A549 (cell line): ENCODE measurements at regions not wholly inside any gene's neighbourhood (a gene's known extent, or its start where the extent isn't known, plus 50 kb on each side); places are given as distances from the start of the nearest gene placed in this dataset.

Source experiments
- ATAC-seq, 2 experiments: fragments of 200-7000 bp in 1 of 2; fragments of >200 bp in 1 of 2; cut with Nextera tagmentation in 1 of 2; cut with Tn5 transposase in 1 of 2; 3 replicates each; pipeline versions ENCODE4 v1.8.0 to v1.9.1; 2018 to 2020; ENCODE audit warnings: mild to moderate bottlenecking in 1 of 2, moderate library complexity in 1 of 2
- CTCF ChIA-PET: fragments of 300-600 bp; sonication (Branson Sonifier 250); formaldehyde crosslinking; extraction: SDS; loops from one replicate; lab custom pipeline; 2021; ENCODE audit warnings: antibody characterized with exemption, inconsistent platforms; lab: Yijun Ruan, JAX
- POLR2A ChIA-PET: fragments of 350-600 bp; formaldehyde crosslinking; extraction: SDS; loops from one replicate; lab custom pipeline; 2021; ENCODE audit warnings: antibody characterized with exemption, inconsistent platforms; lab: Yijun Ruan, JAX
- DNase-seq, 2 experiments: peaks; one replicate each; pipeline versions ENCODE4 v3.0.0 to v3.0.0-alpha.2; 2011 to 2016; ENCODE audit warnings: low read depth in 1 of 2, low spot score in 1 of 2
- FAIRE-seq: peaks from 2 replicates; lab custom pipeline; 2011; peaks lifted over from hg19 to GRCh38; lab: Jason Lieb, UNC
- H3K27ac ChIP-seq, 2 experiments: fragments of >200 bp; sonication (Bioruptor Twin); formaldehyde crosslinking; 3 replicates each; pipeline ENCODE4 v1.5.1; 2016 to 2017
- H3K4me1 ChIP-seq: fragments of >200 bp; sonication (Bioruptor Twin); formaldehyde crosslinking; 3 replicates; pipeline ENCODE4 v1.6.1; 2016
- H3K4me2 ChIP-seq: fragments of >200 bp; sonication (Bioruptor Twin); formaldehyde crosslinking; 3 replicates; pipeline ENCODE4 v1.6.1; 2016
- H3K4me3 ChIP-seq: fragments of >200 bp; sonication (Bioruptor Twin); formaldehyde crosslinking; 3 replicates; pipeline ENCODE4 v1.5.1; 2016
- H3K9me3 ChIP-seq: fragments of >200 bp; sonication (Bioruptor Twin); formaldehyde crosslinking; 3 replicates; pipeline ENCODE4 v1.6.1; 2016
- CEBPB ChIP-seq, 2 experiments: fragments of >200 bp in 1 of 2; sonication (Bioruptor Twin) in 1 of 2; formaldehyde crosslinking in 1 of 2; IDR thresholded peaks; 2 replicates each; pipeline ENCODE4 v1.6.1; 2012 to 2016
- CHD4 ChIP-seq: fragments of 200-600 bp; sonication (generic); IDR thresholded peaks from 2 replicates; pipeline ENCODE4 v1.6.1; 2016; ENCODE audit warnings: antibody characterized with exemption, mild to moderate bottlenecking, borderline replicate concordance
- E2F6 ChIP-seq: IDR thresholded peaks from 2 replicates; pipeline ENCODE4 v1.6.1; 2012; ENCODE audit warnings: low read depth, borderline replicate concordance
- EHF ChIP-seq: fragments of 250-450 bp; sonication (Bioruptor Pico); IDR thresholded peaks from 2 replicates; pipeline ENCODE4 v1.5.0; 2020; ENCODE audit warnings: mild to moderate bottlenecking
- FOSL2 ChIP-seq, 2 experiments: fragments of 450-650 bp in 1 of 2; fragments of >200 bp in 1 of 2; sonication (Bioruptor Twin) in 1 of 2; formaldehyde crosslinking; IDR thresholded peaks; 2 replicates each; pipeline versions ENCODE4 v1.5.0 to v1.6.1; 2016 to 2020; ENCODE audit warnings: mild to moderate bottlenecking in 1 of 2, moderate library complexity in 1 of 2
- FOXS1 ChIP-seq: fragments of 250-450 bp; sonication (Bioruptor Pico); IDR thresholded peaks from 2 replicates; pipeline ENCODE4 v1.5.0; 2020; ENCODE audit warnings: mild to moderate bottlenecking, moderate library complexity
- HDAC2 ChIP-seq: fragments of 200-600 bp; sonication (generic); IDR thresholded peaks from 2 replicates; pipeline ENCODE4 v1.6.1; 2016
- HOXB13 ChIP-seq: fragments of 250-450 bp; sonication (Bioruptor Pico); IDR thresholded peaks from 2 replicates; pipeline ENCODE4 v1.5.0; 2020; ENCODE audit warnings: low read depth, mild to moderate bottlenecking, moderate library complexity
- MAFK ChIP-seq: fragments of 450-650 bp; IDR thresholded peaks from 2 replicates; pipeline ENCODE4 v1.6.1; 2014; ENCODE audit not compliant: partially characterized antibody
- MAX ChIP-seq: IDR thresholded peaks from 2 replicates; pipeline ENCODE4 v1.6.1; 2012
- MYC ChIP-seq: IDR thresholded peaks from 2 replicates; pipeline ENCODE4 v1.6.1; 2012; ENCODE audit warnings: mild to moderate bottlenecking, inconsistent platforms, low read length, improper control_type of control experiment, borderline replicate concordance
- NPAS2 ChIP-seq: fragments of 250-450 bp; sonication (Bioruptor Pico); IDR thresholded peaks from 2 replicates; pipeline ENCODE4 v1.8.0; 2022; ENCODE audit warnings: mild to moderate bottlenecking, moderate library complexity, borderline replicate concordance
- PHF8 ChIP-seq: fragments of 200-600 bp; sonication (generic); IDR thresholded peaks from 2 replicates; pipeline ENCODE4 v1.6.1; 2016; ENCODE audit warnings: low read depth, mild to moderate bottlenecking, antibody characterized with exemption, moderate library complexity, borderline replicate concordance
- POLR2AphosphoS2 ChIP-seq: conservative IDR thresholded peaks from 2 replicates; pipeline ENCODE4 v1.6.1; 2012; ENCODE audit warnings: low read length, improper control_type of control experiment, inconsistent platforms
- RFX5 ChIP-seq: fragments of 450-650 bp; IDR thresholded peaks from 2 replicates; pipeline ENCODE4 v1.7.1; 2014; ENCODE audit warnings: antibody characterized with exemption, mild to moderate bottlenecking, moderate library complexity
- ZFP36 ChIP-seq: fragments of 450-650 bp; IDR thresholded peaks from 2 replicates; pipeline ENCODE4 v1.6.1; 2014; ENCODE audit warnings: borderline replicate concordance; ENCODE audit not compliant: partially characterized antibody
- ZSCAN20 ChIP-seq: fragments of 250-450 bp; sonication (Bioruptor Pico); IDR thresholded peaks from 2 replicates; pipeline ENCODE4 v1.8.0; 2022; ENCODE audit warnings: mild to moderate bottlenecking, moderate library complexity
- WGBS: methylation state at CpG from one replicate; pipeline ENCODE4 v1.1.6; 2017; ENCODE audit errors: missing lambda C conversion rate; 5-methylcytosine and 5-hydroxymethylcytosine counted together
- TF ChIP-seq, protein P1 (sequence below): fragments of >200 bp; sonication (Bioruptor Twin); formaldehyde crosslinking; IDR thresholded peaks from 3 replicates; pipeline ENCODE4 v1.5.1; 2016
- TF ChIP-seq, protein P2 (sequence below): fragments of >200 bp; sonication (Bioruptor Twin); formaldehyde crosslinking; IDR thresholded peaks from 2 replicates; pipeline ENCODE4 v1.6.1; 2016
- TF ChIP-seq, protein P3 (sequence below): fragments of 250-450 bp; sonication (Bioruptor Pico); IDR thresholded peaks from 2 replicates; pipeline ENCODE4 v1.5.0; 2021; ENCODE audit warnings: mild to moderate bottlenecking, moderate library complexity, borderline replicate concordance
- TF ChIP-seq, protein P4 (sequence below): fragments of 200-600 bp; sonication (generic); IDR thresholded peaks from 2 replicates; pipeline ENCODE4 v1.6.1; 2016; ENCODE audit warnings: antibody characterized with exemption, mild to moderate bottlenecking, moderate library complexity
- TF ChIP-seq, protein P5 (sequence below): fragments of 250-450 bp; sonication (Bioruptor Pico); IDR thresholded peaks from 2 replicates; pipeline ENCODE4 v1.5.0; 2020; ENCODE audit warnings: low read depth, mild to moderate bottlenecking, moderate library complexity

DNA sequence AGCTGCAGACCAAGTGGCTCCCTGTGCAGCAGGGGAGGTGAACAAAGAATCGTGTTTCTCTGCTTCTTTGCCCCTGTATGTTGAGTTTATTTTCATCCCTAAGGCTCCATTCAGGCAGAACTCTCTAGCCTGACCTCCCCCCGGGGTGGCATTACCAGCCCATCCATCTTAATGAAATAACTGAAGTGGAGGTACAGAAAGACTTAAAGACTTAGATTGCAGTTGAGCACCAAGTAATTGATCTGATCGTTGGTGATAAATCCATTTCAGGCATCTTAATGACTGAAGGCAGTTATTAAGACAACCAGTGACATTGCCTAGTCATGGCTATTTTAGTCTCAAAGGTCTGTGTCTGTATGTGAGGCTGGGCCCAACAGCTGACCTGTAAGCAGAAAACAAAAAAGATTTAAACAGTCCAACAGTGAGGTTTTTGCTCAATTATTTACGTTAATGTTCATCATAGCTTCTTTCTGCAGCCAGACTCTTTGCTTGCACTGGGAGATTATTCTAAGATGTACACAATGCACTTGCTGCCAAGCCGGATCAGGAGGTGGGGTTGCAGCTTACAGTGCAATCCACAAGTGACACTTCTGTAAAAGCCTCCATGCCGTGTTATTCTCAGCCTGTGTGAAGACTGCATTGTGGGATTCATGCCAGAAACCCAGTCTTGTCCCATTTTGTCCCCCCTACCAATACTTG is 363.0 kb upstream of the DUSP10 start:
- Histone ChIP-seq H3K9me3 (no peaks in the 10 kb centered on the region), H3K4me1 (0 out of 3 replicates have a peak, but pooled peaks cover 3% of the 10 kb centered on the region), H3K4me2 (no peak overlapping the region), H3K4me3 (no peak overlapping the region), H3K27ac (no peak overlapping the region)
- no peak for TF ChIP-seq FOSL2 (IDR thresholded peaks at IDR 0.05)
- TF ChIP-seq FOSL2 (CRISPR knock-in tag; IDR thresholded peaks at IDR 0.05), result no peak
- TF ChIP-seq, protein P1, sequence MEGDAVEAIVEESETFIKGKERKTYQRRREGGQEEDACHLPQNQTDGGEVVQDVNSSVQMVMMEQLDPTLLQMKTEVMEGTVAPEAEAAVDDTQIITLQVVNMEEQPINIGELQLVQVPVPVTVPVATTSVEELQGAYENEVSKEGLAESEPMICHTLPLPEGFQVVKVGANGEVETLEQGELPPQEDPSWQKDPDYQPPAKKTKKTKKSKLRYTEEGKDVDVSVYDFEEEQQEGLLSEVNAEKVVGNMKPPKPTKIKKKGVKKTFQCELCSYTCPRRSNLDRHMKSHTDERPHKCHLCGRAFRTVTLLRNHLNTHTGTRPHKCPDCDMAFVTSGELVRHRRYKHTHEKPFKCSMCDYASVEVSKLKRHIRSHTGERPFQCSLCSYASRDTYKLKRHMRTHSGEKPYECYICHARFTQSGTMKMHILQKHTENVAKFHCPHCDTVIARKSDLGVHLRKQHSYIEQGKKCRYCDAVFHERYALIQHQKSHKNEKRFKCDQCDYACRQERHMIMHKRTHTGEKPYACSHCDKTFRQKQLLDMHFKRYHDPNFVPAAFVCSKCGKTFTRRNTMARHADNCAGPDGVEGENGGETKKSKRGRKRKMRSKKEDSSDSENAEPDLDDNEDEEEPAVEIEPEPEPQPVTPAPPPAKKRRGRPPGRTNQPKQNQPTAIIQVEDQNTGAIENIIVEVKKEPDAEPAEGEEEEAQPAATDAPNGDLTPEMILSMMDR, result no peak
- no peak for TF ChIP-seq POLR2AphosphoS2
- TF ChIP-seq HDAC2, result no peak
- no peak for TF ChIP-seq MYC
- TF ChIP-seq MAFK, result no peak
- DNase-seq, result no peak
- ATAC-seq, result no peak
- WGBS, result 14% methylated on average over 6 of the region's 6 CpGs
- ChIA-PET POLR2A (no interaction called here), CTCF (interaction anchor here (0.6 to 1.6 kb wide), 2 partner anchors 19 to 627 kb away, joined by 3 read pairs; no protein-coding TSS in a partner anchor)
- no peak for FAIRE-seq

DNA sequence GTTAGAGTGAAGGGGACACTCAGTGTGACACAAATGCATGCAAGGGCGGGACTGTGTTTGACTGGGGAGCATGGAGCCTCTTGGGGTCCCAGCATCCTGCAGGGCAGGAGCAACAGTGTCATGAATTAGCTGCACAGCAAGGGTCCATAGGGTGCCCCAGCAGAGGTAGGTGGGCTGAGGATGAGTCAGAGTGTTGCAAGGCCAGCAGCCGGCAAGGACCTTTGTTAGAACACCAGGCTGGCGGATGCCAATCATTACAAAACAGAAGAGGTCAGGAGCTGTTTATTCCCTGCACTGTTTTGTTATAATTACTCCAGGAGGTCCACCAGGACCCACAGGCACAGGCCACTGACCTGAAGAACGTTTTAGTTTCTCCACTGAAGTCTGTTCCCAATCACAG is 362.2 kb upstream of the DUSP10 start:
- POLR2A ChIA-PET, result no interaction called here
- FAIRE-seq, result no peak
- CTCF ChIA-PET, result interaction anchor here (1.6 kb wide), 1 partner anchor 627 kb away, joined by 3 read pairs; no protein-coding TSS in a partner anchor

More for the DNA sequence above, 362.2 kb upstream of the DUSP10 start:
- H3K4me2 ChIP-seq, result no peak overlapping the region
- 42% methylated on average over 4 of the region's 4 CpGs for whole genome bisulfite sequencing
- ATAC-seq (no peak), DNase-seq (no peak)
- H3K9me3 ChIP-seq, result no peaks in the 10 kb centered on the region
- H3K4me1 ChIP-seq, result 0 out of 3 replicates have a peak, but pooled peaks cover 3% of the 10 kb centered on the region
- no peak for TF ChIP-seq MAFK
- TF ChIP-seq, protein P2, sequence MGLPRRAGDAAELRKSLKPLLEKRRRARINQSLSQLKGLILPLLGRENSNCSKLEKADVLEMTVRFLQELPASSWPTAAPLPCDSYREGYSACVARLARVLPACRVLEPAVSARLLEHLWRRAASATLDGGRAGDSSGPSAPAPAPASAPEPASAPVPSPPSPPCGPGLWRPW, result no peak
- no peak for TF ChIP-seq CHD4
- no peak for TF ChIP-seq FOXS1
- no peak for TF ChIP-seq ZFP36
- TF ChIP-seq CEBPB (IDR thresholded peaks at IDR 0.05), result no peak
- TF ChIP-seq, protein P3, sequence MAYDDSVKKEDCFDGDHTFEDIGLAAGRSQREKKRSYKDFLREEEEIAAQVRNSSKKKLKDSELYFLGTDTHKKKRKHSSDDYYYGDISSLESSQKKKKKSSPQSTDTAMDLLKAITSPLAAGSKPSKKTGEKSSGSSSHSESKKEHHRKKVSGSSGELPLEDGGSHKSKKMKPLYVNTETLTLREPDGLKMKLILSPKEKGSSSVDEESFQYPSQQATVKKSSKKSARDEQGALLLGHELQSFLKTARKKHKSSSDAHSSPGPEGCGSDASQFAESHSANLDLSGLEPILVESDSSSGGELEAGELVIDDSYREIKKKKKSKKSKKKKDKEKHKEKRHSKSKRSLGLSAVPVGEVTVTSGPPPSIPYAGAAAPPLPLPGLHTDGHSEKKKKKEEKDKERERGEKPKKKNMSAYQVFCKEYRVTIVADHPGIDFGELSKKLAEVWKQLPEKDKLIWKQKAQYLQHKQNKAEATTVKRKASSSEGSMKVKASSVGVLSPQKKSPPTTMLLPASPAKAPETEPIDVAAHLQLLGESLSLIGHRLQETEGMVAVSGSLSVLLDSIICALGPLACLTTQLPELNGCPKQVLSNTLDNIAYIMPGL (CRISPR knock-in tag), result no peak
- TF ChIP-seq HOXB13 (CRISPR knock-in tag), result no peak
- no peak for TF ChIP-seq POLR2AphosphoS2
- TF ChIP-seq EHF (CRISPR knock-in tag), result no peak
- TF ChIP-seq RFX5, result no peak
- no peak for TF ChIP-seq PHF8
- TF ChIP-seq MAX, result no peak
- TF ChIP-seq NPAS2 (CRISPR knock-in tag), result no peak
- TF ChIP-seq E2F6, result no peak
- TF ChIP-seq, protein P4, sequence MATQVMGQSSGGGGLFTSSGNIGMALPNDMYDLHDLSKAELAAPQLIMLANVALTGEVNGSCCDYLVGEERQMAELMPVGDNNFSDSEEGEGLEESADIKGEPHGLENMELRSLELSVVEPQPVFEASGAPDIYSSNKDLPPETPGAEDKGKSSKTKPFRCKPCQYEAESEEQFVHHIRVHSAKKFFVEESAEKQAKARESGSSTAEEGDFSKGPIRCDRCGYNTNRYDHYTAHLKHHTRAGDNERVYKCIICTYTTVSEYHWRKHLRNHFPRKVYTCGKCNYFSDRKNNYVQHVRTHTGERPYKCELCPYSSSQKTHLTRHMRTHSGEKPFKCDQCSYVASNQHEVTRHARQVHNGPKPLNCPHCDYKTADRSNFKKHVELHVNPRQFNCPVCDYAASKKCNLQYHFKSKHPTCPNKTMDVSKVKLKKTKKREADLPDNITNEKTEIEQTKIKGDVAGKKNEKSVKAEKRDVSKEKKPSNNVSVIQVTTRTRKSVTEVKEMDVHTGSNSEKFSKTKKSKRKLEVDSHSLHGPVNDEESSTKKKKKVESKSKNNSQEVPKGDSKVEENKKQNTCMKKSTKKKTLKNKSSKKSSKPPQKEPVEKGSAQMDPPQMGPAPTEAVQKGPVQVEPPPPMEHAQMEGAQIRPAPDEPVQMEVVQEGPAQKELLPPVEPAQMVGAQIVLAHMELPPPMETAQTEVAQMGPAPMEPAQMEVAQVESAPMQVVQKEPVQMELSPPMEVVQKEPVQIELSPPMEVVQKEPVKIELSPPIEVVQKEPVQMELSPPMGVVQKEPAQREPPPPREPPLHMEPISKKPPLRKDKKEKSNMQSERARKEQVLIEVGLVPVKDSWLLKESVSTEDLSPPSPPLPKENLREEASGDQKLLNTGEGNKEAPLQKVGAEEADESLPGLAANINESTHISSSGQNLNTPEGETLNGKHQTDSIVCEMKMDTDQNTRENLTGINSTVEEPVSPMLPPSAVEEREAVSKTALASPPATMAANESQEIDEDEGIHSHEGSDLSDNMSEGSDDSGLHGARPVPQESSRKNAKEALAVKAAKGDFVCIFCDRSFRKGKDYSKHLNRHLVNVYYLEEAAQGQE, result no peak
- no peak for TF ChIP-seq ZSCAN20
- TF ChIP-seq, protein P5, sequence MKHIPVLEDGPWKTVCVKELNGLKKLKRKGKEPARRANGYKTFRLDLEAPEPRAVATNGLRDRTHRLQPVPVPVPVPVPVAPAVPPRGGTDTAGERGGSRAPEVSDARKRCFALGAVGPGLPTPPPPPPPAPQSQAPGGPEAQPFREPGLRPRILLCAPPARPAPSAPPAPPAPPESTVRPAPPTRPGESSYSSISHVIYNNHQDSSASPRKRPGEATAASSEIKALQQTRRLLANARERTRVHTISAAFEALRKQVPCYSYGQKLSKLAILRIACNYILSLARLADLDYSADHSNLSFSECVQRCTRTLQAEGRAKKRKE (CRISPR knock-in tag), result no peak
- TF ChIP-seq, all 56 proteins: peak for 0
- Histone ChIP-seq H3K4me3 (no peak overlapping the region), H3K27ac (no peak overlapping the region)
